Neural cell (in vitro differentiated cells): ENCODE measurements at regions not wholly inside any gene's neighbourhood (a gene's known extent, or its start where the extent isn't known, plus 50 kb on each side); places are given as distances from the start of the nearest gene placed in this dataset.

ENCODE experiments used
- EP300 ChIP-seq: fragments of 450-650 bp; conservative IDR thresholded peaks from 2 replicates; pipeline ENCODE4 v1.6.1; 2014; ENCODE audit warnings: antibody characterized with exemption, mild to moderate bottlenecking, moderate library complexity; ENCODE audit not compliant: poor library complexity, severe bottlenecking
- EZH2 ChIP-seq: fragments of 200-600, 300-800 bp; shearing (Covaris generic), sonication (generic); IDR thresholded peaks from 2 replicates; pipeline ENCODE4 v1.6.1; 2014; ENCODE audit warnings: antibody characterized with exemption, low read length, borderline replicate concordance, mild to moderate bottlenecking; ENCODE audit not compliant: insufficient read depth, poor library complexity, severe bottlenecking
- POLR2AphosphoS5 ChIP-seq: IDR thresholded peaks from 2 replicates; pipeline ENCODE4 v1.6.1; 2012
- TAF1 ChIP-seq: IDR thresholded peaks from 2 replicates; pipeline ENCODE4 v1.6.1; 2012; ENCODE audit warnings: low read depth
- TF ChIP-seq, protein P1 (sequence below): fragments of 450-650 bp; IDR thresholded peaks from 2 replicates; pipeline ENCODE4 v1.5.1; 2014; ENCODE audit warnings: antibody characterized with exemption, mild to moderate bottlenecking, moderate library complexity; ENCODE audit not compliant: poor library complexity, severe bottlenecking
- TF ChIP-seq, protein P2 (sequence below): IDR thresholded peaks from 2 replicates; pipeline ENCODE4 v1.6.1; 2012; ENCODE audit warnings: borderline replicate concordance

DNA sequence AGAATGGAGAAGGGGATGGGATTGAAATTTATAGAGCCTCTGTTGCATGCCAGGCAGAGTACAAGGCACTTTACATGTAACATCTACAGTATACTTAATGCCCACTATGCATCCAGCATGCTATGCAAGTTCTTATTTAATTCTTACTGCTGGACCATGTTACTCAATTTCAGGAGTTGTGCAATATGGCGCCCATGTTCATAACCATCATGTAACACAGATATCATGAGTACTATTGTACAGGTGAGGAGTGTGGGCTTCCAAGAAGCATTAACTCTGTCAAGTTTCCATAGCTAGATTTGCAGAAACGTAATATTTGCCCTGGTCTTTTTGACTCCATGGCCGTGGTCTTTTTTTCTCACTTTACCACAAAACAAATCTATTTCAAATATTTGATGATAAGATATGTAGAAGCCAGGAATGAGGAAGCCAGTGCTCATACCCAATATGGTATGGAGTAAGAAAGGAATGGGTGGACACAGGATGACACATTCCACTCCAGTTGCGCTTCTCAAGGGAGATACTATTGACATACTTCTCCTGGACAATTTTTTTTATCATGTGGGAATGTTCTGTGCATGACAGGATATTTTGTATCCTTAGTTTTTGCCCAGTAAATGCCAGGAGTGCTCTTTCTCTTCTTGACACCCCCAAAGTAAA, 191.8 kb downstream of the C12orf75 start:
- TF ChIP-seq, protein P1, sequence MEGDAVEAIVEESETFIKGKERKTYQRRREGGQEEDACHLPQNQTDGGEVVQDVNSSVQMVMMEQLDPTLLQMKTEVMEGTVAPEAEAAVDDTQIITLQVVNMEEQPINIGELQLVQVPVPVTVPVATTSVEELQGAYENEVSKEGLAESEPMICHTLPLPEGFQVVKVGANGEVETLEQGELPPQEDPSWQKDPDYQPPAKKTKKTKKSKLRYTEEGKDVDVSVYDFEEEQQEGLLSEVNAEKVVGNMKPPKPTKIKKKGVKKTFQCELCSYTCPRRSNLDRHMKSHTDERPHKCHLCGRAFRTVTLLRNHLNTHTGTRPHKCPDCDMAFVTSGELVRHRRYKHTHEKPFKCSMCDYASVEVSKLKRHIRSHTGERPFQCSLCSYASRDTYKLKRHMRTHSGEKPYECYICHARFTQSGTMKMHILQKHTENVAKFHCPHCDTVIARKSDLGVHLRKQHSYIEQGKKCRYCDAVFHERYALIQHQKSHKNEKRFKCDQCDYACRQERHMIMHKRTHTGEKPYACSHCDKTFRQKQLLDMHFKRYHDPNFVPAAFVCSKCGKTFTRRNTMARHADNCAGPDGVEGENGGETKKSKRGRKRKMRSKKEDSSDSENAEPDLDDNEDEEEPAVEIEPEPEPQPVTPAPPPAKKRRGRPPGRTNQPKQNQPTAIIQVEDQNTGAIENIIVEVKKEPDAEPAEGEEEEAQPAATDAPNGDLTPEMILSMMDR = no peak
- no peak for TF ChIP-seq POLR2AphosphoS5
- no peak for TF ChIP-seq EP300
- no peak for TF ChIP-seq TAF1
- TF ChIP-seq EZH2 = no peak
- TF ChIP-seq, protein P2, sequence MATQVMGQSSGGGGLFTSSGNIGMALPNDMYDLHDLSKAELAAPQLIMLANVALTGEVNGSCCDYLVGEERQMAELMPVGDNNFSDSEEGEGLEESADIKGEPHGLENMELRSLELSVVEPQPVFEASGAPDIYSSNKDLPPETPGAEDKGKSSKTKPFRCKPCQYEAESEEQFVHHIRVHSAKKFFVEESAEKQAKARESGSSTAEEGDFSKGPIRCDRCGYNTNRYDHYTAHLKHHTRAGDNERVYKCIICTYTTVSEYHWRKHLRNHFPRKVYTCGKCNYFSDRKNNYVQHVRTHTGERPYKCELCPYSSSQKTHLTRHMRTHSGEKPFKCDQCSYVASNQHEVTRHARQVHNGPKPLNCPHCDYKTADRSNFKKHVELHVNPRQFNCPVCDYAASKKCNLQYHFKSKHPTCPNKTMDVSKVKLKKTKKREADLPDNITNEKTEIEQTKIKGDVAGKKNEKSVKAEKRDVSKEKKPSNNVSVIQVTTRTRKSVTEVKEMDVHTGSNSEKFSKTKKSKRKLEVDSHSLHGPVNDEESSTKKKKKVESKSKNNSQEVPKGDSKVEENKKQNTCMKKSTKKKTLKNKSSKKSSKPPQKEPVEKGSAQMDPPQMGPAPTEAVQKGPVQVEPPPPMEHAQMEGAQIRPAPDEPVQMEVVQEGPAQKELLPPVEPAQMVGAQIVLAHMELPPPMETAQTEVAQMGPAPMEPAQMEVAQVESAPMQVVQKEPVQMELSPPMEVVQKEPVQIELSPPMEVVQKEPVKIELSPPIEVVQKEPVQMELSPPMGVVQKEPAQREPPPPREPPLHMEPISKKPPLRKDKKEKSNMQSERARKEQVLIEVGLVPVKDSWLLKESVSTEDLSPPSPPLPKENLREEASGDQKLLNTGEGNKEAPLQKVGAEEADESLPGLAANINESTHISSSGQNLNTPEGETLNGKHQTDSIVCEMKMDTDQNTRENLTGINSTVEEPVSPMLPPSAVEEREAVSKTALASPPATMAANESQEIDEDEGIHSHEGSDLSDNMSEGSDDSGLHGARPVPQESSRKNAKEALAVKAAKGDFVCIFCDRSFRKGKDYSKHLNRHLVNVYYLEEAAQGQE = no peak
